ENCODE measurements at regions not wholly inside any gene's neighbourhood (a gene's known extent, or its start where the extent isn't known, plus 50 kb on each side); places are given as distances from the start of the nearest gene placed in this dataset.
"Not testable (repeated sequence)": the region's sequence is repeated elsewhere in the genome, so short reads cannot be mapped to it uniquely, and the experiment has no call there.

DNA sequence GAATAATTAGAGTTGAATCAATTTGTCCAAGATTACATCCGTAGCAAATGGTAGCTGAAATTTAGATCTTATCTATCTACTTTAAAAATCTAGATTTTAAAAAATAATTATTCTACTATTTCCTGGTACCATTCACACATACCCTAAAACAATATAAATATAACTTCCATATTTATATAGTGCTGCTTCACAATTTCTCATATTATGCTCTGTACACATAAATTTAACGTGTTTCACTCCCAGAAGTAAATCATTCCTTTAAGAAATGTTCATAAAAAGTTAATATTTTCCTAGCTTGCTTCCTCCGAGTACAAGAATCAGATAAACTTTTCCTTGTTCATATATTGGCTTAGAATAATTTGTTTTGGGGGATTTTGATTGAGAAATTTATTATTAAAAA is 857.0 kb upstream of the SPRY2 start:
- Histone ChIP-seq H3K36me3 (ENCODE audit: control insufficient read depth in 3 of 3, insufficient read depth in 3 of 3, low read length in 3 of 3) (no peaks in the 10 kb centered on the region), H3K9me3 (ENCODE audit: control insufficient read depth in 3 of 3, low read length in 3 of 3) (no peaks in the 10 kb centered on the region), H3K9ac (ENCODE audit: low read depth in 1 of 3, low read length in 3 of 3) (no peak overlapping the region)

DNA sequence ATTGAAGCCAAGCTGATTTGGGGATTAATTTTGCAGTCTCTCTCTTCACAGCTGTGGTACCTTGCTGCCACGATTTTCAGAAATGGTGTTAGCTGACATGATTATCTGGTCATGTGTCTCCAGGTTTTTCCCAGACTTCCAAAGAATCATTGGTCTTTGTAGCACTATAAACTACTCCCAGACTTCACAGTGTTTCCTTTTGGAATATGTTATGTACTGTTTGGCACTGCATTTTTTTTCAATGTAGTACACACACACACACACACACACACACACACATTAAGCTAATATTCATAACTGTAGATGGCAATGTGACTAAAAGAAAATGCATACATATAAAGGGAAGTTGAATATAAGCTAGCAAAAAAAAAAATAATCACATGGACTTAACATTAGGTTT is 856.6 kb upstream of the SPRY2 start:
- no peaks in the 10 kb centered on the region for H3K4me1 ChIP-seq (ENCODE audit: control insufficient read depth in 3 of 3, insufficient read depth in 3 of 3, low read length in 3 of 3)
- H3K36me3 ChIP-seq (ENCODE audit: control insufficient read depth in 3 of 3, insufficient read depth in 3 of 3, low read length in 3 of 3), result no peaks in the 10 kb centered on the region
- H3K4me3 ChIP-seq (ENCODE audit: low read length in 3 of 3), result no peak overlapping the region
- no peaks in the 10 kb centered on the region for H3K27me3 ChIP-seq (ENCODE audit: control insufficient read depth in 3 of 3, insufficient read depth in 3 of 3, low read length in 3 of 3)
- H3K9me3 ChIP-seq (ENCODE audit: control insufficient read depth in 3 of 3, low read length in 3 of 3), result no peaks in the 10 kb centered on the region
- no peak overlapping the region for H3K27ac ChIP-seq (ENCODE audit: low read depth, low read length)
- no peak overlapping the region for H3K9ac ChIP-seq (ENCODE audit: low read depth in 1 of 3, low read length in 3 of 3)

More for the DNA sequence above, 857.0 kb upstream of the SPRY2 start:
- Histone ChIP-seq H3K27ac (ENCODE audit: low read depth, low read length) (no peak overlapping the region), H3K4me3 (ENCODE audit: low read length in 3 of 3) (no peak overlapping the region), H3K4me1 (ENCODE audit: control insufficient read depth in 3 of 3, insufficient read depth in 3 of 3, low read length in 3 of 3) (no peaks in the 10 kb centered on the region), H3K27me3 (ENCODE audit: control insufficient read depth in 3 of 3, insufficient read depth in 3 of 3, low read length in 3 of 3) (no peaks in the 10 kb centered on the region)

DNA sequence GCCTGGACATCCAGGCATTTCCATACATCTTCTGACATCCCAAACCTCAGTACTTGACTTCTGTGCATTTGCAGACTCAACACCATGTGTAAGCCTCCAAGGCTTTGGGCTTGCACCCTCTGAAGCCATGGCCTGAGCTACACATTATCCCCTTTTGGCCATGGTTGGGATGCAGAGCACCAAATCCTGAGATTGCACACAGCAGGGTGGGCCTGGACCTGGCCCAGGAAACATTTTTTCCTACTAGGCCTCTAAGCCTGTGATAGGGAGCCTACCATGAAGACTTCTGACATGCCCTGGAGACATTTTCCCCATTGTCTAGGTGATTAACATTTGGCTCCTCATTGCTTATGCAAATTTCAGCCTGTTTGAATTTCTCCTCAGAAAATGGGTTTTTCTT is 853.4 kb upstream of the SPRY2 start:
- Histone ChIP-seq H3K4me3 (ENCODE audit: low read length in 3 of 3) (no peak overlapping the region), H3K4me1 (ENCODE audit: control insufficient read depth in 3 of 3, insufficient read depth in 3 of 3, low read length in 3 of 3) (no peaks in the 10 kb centered on the region), H3K27me3 (ENCODE audit: control insufficient read depth in 3 of 3, insufficient read depth in 3 of 3, low read length in 3 of 3) (no peaks in the 10 kb centered on the region), H3K36me3 (ENCODE audit: control insufficient read depth in 3 of 3, insufficient read depth in 3 of 3, low read length in 3 of 3) (no peaks in the 10 kb centered on the region), H3K9ac (ENCODE audit: low read depth in 1 of 3, low read length in 3 of 3) (no peak overlapping the region), H3K9me3 (ENCODE audit: control insufficient read depth in 3 of 3, low read length in 3 of 3) (no peaks in the 10 kb centered on the region), H3K27ac (ENCODE audit: low read depth, low read length) (no peak overlapping the region)

DNA sequence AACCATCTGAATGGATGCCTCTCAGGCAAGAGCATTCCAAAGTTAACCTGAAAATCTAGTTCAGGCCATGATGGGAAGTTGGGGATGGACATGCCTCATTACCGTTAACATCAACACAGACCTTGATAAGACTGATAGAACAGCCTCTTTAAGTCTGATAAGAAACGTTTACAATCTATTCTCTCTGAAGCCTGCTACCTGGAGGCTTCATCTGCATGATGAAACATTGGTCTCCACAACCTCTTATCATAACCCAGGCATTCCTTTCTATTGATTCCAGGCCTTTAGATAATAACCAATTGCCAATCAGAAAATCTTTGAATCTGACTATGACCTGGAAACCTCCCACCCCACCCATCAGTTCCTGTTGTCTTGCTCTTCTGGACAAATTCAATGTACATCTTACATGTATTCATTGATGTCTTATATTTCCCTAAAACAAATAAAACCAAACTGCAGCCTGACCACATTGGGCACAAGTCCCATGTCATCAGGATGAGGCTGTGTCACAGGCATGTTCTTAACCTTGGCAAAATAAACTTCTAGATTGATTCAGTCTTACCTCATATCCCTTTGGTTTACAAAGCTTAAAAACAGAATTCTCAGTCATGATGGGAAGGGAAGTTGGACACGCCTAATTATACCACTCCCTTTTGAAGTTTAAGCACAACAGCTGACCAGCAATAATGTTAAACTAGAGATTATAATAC is 843.8 kb upstream of the SPRY2 start:
- H3K36me3 ChIP-seq (ENCODE audit: control insufficient read depth in 3 of 3, insufficient read depth in 3 of 3, low read length in 3 of 3), result no peaks in the 10 kb centered on the region
- no peak overlapping the region for H3K9ac ChIP-seq (ENCODE audit: low read depth in 1 of 3, low read length in 3 of 3)
- no peaks in the 10 kb centered on the region for H3K9me3 ChIP-seq (ENCODE audit: control insufficient read depth in 3 of 3, low read length in 3 of 3)
- H3K4me1 ChIP-seq (ENCODE audit: control insufficient read depth in 3 of 3, insufficient read depth in 3 of 3, low read length in 3 of 3), result no peaks in the 10 kb centered on the region
- no peak overlapping the region for H3K27ac ChIP-seq (ENCODE audit: low read depth, low read length)
- no peak overlapping the region for H3K4me3 ChIP-seq (ENCODE audit: low read length in 3 of 3)
- no peaks in the 10 kb centered on the region for H3K27me3 ChIP-seq (ENCODE audit: control insufficient read depth in 3 of 3, insufficient read depth in 3 of 3, low read length in 3 of 3)

DNA sequence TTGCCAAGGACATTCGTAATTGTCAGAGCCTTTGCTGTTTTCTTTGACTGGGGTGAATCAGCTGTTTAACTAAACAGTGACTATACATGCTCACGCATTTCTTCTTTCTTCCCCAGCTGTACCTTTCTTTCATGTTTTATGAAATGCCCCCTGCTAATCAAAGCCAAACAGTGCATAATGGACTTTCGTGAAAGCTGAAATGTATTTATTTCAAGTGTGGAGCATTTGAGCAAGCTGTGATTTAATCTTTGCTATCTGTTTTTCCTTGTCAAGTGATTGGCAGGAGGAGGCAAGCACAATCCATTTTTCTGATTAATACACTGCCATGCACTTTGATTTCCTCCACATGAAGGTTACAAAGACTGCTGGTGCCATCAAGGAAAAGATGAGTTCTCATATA is 831.7 kb upstream of the SPRY2 start:
- Histone ChIP-seq H3K27me3 (ENCODE audit: control insufficient read depth in 3 of 3, insufficient read depth in 3 of 3, low read length in 3 of 3) (no peaks in the 10 kb centered on the region), H3K4me1 (ENCODE audit: control insufficient read depth in 3 of 3, insufficient read depth in 3 of 3, low read length in 3 of 3) (no peaks in the 10 kb centered on the region), H3K27ac (ENCODE audit: low read depth, low read length) (no peak overlapping the region), H3K4me3 (ENCODE audit: low read length in 3 of 3) (no peak overlapping the region), H3K9me3 (ENCODE audit: control insufficient read depth in 3 of 3, low read length in 3 of 3) (no peaks in the 10 kb centered on the region), H3K36me3 (ENCODE audit: control insufficient read depth in 3 of 3, insufficient read depth in 3 of 3, low read length in 3 of 3) (no peaks in the 10 kb centered on the region), H3K9ac (ENCODE audit: low read depth in 1 of 3, low read length in 3 of 3) (no peak overlapping the region)

DNA sequence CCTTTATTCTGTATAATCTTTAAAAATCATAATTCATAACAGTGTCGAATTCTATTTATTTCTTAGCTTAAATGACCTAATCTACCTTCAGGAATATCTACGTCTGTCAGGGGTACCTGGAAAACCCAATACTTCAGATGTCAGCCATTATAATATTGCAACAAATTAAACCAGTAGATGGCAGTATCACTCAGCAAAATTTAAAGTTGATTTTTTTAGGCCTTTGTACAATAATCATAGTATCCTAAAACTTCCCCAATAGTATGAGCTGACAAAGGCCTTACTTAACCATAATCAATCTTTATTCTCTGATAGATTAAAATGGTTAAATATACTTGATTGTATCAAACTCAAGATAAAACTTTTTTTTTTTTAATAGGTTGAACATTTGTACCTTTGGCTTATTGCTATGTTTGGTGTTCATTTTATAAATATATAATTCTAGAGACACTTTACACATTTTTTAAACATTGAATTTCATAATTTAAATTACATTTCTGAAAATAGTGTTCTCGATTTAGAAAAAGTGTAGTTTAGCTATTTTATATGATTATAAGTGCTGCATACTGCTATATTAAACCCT is 830.2 kb upstream of the SPRY2 start:
- Histone ChIP-seq H3K9me3 (ENCODE audit: control insufficient read depth in 3 of 3, low read length in 3 of 3) (no peaks in the 10 kb centered on the region), H3K27me3 (ENCODE audit: control insufficient read depth in 3 of 3, insufficient read depth in 3 of 3, low read length in 3 of 3) (no peaks in the 10 kb centered on the region), H3K9ac (ENCODE audit: low read depth in 1 of 3, low read length in 3 of 3) (no peak overlapping the region), H3K4me3 (ENCODE audit: low read length in 3 of 3) (no peak overlapping the region), H3K4me1 (ENCODE audit: control insufficient read depth in 3 of 3, insufficient read depth in 3 of 3, low read length in 3 of 3) (no peaks in the 10 kb centered on the region), H3K27ac (ENCODE audit: low read depth, low read length) (no peak overlapping the region), H3K36me3 (ENCODE audit: control insufficient read depth in 3 of 3, insufficient read depth in 3 of 3, low read length in 3 of 3) (no peaks in the 10 kb centered on the region)

DNA sequence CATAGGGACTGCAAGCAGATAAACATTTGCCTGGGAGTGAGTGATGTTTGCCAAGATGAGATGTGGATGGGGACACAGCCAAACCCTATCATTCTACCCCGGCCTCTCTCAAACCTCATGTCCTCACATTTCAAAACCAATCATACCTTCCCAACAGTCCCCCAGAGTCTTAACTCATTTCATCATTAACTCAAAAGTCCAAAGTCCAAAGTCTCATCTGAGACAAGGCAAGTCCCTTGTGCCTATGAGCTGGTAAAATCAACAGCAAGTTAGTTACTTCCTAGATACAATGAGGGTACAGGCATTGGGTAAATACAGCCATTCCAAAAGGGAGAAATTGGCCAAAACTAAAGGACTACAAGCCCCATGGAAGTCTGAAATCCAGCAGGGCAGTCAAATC is 822.9 kb upstream of the SPRY2 start:
- not testable (repeated sequence) for H3K27ac ChIP-seq (ENCODE audit: low read depth, low read length); H3K4me3 ChIP-seq (ENCODE audit: low read length in 3 of 3); H3K4me1 ChIP-seq (ENCODE audit: control insufficient read depth in 3 of 3, insufficient read depth in 3 of 3, low read length in 3 of 3); H3K27me3 ChIP-seq (ENCODE audit: control insufficient read depth in 3 of 3, insufficient read depth in 3 of 3, low read length in 3 of 3); H3K36me3 ChIP-seq (ENCODE audit: control insufficient read depth in 3 of 3, insufficient read depth in 3 of 3, low read length in 3 of 3); H3K9ac ChIP-seq (ENCODE audit: low read depth in 1 of 3, low read length in 3 of 3); H3K9me3 ChIP-seq (ENCODE audit: control insufficient read depth in 3 of 3, low read length in 3 of 3)

DNA sequence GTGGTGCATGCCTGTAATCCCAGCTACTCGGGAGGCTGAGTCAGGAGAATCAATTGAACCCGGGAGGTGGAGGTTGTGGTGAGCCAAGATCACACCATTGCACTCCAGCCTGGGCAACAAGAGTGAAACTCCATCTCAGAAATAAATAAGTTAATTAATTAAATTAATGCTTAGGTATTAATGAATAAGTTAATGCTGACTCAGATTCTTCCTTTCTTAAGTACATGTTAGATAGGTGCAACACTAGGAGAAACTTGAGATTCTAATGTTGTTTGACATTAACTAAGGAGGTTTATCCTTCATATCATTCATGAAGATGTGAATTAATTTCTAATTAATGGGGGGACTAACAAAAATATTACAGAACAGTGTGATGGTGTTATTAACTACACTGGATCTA is 812.6 kb upstream of the SPRY2 start:
- no peaks in the 10 kb centered on the region for H3K36me3 ChIP-seq (ENCODE audit: control insufficient read depth in 3 of 3, insufficient read depth in 3 of 3, low read length in 3 of 3)
- H3K27ac ChIP-seq (ENCODE audit: low read depth, low read length), result no peak overlapping the region
- no peak overlapping the region for H3K9ac ChIP-seq (ENCODE audit: low read depth in 1 of 3, low read length in 3 of 3)
- H3K4me1 ChIP-seq (ENCODE audit: control insufficient read depth in 3 of 3, insufficient read depth in 3 of 3, low read length in 3 of 3), result no peaks in the 10 kb centered on the region
- H3K27me3 ChIP-seq (ENCODE audit: control insufficient read depth in 3 of 3, insufficient read depth in 3 of 3, low read length in 3 of 3), result no peaks in the 10 kb centered on the region
- H3K4me3 ChIP-seq (ENCODE audit: low read length in 3 of 3), result no peak overlapping the region
- no peaks in the 10 kb centered on the region for H3K9me3 ChIP-seq (ENCODE audit: control insufficient read depth in 3 of 3, low read length in 3 of 3)

DNA sequence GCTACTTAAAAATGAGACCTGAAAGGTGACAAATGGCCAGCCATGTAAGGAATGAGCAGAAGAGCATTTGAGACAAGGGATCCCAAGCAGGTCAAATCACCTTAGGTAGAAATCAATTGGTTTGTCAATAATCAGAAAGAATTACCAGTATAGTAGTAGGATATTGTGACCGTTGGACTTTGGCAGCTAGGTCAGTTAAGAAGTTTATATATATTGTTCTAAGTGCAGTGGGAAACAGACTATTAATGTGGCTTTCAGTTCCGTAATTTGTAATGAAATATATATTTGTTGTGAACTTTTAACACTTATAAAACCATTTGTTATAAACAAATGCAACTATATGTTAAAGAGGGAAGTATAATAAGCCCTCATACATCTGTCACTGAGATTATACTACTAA is 807.9 kb upstream of the SPRY2 start:
- H3K4me3 ChIP-seq (ENCODE audit: low read length in 3 of 3), result no peak overlapping the region
- H3K9me3 ChIP-seq (ENCODE audit: control insufficient read depth in 3 of 3, low read length in 3 of 3), result no peaks in the 10 kb centered on the region
- no peaks in the 10 kb centered on the region for H3K36me3 ChIP-seq (ENCODE audit: control insufficient read depth in 3 of 3, insufficient read depth in 3 of 3, low read length in 3 of 3)
- H3K27me3 ChIP-seq (ENCODE audit: control insufficient read depth in 3 of 3, insufficient read depth in 3 of 3, low read length in 3 of 3), result no peaks in the 10 kb centered on the region
- no peak overlapping the region for H3K9ac ChIP-seq (ENCODE audit: low read depth in 1 of 3, low read length in 3 of 3)
- no peak overlapping the region for H3K27ac ChIP-seq (ENCODE audit: low read depth, low read length)
- H3K4me1 ChIP-seq (ENCODE audit: control insufficient read depth in 3 of 3, insufficient read depth in 3 of 3, low read length in 3 of 3), result no peaks in the 10 kb centered on the region

DNA sequence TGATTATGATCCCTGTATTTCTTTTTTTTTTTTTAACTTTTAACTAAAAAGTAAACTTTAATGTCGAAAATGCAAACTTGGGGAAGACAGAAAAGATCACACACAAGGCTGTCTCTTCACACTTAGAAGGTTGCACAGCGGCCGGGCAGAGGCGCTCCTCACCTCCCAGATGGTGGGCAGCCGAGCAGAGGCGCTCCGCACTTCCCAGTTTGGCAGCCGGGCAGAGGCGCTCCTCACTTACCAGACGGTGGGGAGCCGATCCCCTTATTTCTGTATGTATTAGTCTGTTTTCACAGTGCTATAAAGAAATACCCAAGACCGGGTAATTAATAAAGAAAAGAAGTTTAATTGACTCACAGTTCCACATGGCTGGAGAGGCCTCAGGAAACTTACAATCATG is 805.6 kb upstream of the SPRY2 start:
- H3K9ac ChIP-seq (ENCODE audit: low read depth in 1 of 3, low read length in 3 of 3); H3K27me3 ChIP-seq (ENCODE audit: control insufficient read depth in 3 of 3, insufficient read depth in 3 of 3, low read length in 3 of 3); H3K9me3 ChIP-seq (ENCODE audit: control insufficient read depth in 3 of 3, low read length in 3 of 3); H3K27ac ChIP-seq (ENCODE audit: low read depth, low read length); H3K4me1 ChIP-seq (ENCODE audit: control insufficient read depth in 3 of 3, insufficient read depth in 3 of 3, low read length in 3 of 3); H3K36me3 ChIP-seq (ENCODE audit: control insufficient read depth in 3 of 3, insufficient read depth in 3 of 3, low read length in 3 of 3); H3K4me3 ChIP-seq (ENCODE audit: low read length in 3 of 3): not testable (repeated sequence)
